DMS114 treated with DMSO at 0.1 percent for 48 hours (cell line): ENCODE measurements at regions not wholly inside any gene's neighbourhood (a gene's known extent, or its start where the extent isn't known, plus 50 kb on each side); places are given as distances from the start of the nearest gene placed in this dataset.

Experiments
- DNase-seq: peaks from one replicate; lab custom pipeline; 2025; ENCODE audit not compliant: unreplicated experiment; lab: John Stamatoyannopoulos, UW

GRCh38 chr11:116563028-116563711 is 209.6 kb downstream of the BUD13 start:
- no peak for DNase-seq

GRCh38 chr11:116560589-116560988 is 212.2 kb downstream of the BUD13 start:
- DNase-seq, result no peak

- no peak for DNase-seq
These were observed 214.1 kb downstream of the BUD13 start for GRCh38 chr11:116558504-116559211.

- DNase-seq, result no peak
These were observed 215.5 kb downstream of the BUD13 start for GRCh38 chr11:116557282-116557681.

- DNase-seq, result no peak
These were observed 216.3 kb downstream of the BUD13 start for GRCh38 chr11:116556483-116556882.

GRCh38 chr11:116553482-116553881 is 219.3 kb downstream of the BUD13 start:
- DNase-seq, result no peak

GRCh38 chr11:116551576-116551975 is 221.2 kb downstream of the BUD13 start:
- no peak for DNase-seq

GRCh38 chr11:116548256-116548655 is 224.5 kb downstream of the BUD13 start:
- DNase-seq, result no peak

GRCh38 chr11:116547571-116547970 is 225.2 kb downstream of the BUD13 start:
- DNase-seq, result no peak

GRCh38 chr11:116545912-116546311 is 226.9 kb downstream of the BUD13 start:
- no peak for DNase-seq

GRCh38 chr11:116544721-116545120 is 228.1 kb downstream of the BUD13 start:
- no peak for DNase-seq

GRCh38 chr11:116543911-116544475 is 228.8 kb downstream of the BUD13 start:
- DNase-seq, result no peak

GRCh38 chr11:116543099-116543498 is 229.7 kb downstream of the BUD13 start:
- DNase-seq, result no peak

GRCh38 chr11:116542406-116542805 is 230.4 kb downstream of the BUD13 start:
- no peak for DNase-seq

GRCh38 chr11:116541460-116541859 is 231.3 kb downstream of the BUD13 start:
- DNase-seq, result no peak

GRCh38 chr11:116540645-116541304 is 232.0 kb downstream of the BUD13 start:
- no peak for DNase-seq

GRCh38 chr11:116539836-116540418 is 232.9 kb downstream of the BUD13 start:
- DNase-seq, result no peak

GRCh38 chr11:116539211-116539610 is 233.6 kb downstream of the BUD13 start:
- DNase-seq, result no peak

GRCh38 chr11:116538677-116539076 is 234.1 kb downstream of the BUD13 start:
- DNase-seq, result no peak

- no peak for DNase-seq
These were observed 235.1 kb downstream of the BUD13 start for GRCh38 chr11:116537709-116538108.

GRCh38 chr11:116537121-116537520 is 235.7 kb downstream of the BUD13 start:
- DNase-seq, result no peak
